ENCODE measurements at regions not wholly inside any gene's neighbourhood (a gene's known extent, or its start where the extent isn't known, plus 50 kb on each side); places are given as distances from the start of the nearest gene placed in this dataset.

GRCh38 chr2:129004940-129005490 lies 686.3 kb upstream of the HS6ST1 start:
- no peak for ATAC-seq
- no peak for TF ChIP-seq EZH2phosphoT487 (IDR thresholded peaks at IDR 0.05; ENCODE audit: borderline replicate concordance, low read length)
- no peak for TF ChIP-seq CTCF (conservative IDR thresholded peaks at IDR 0.05; ENCODE audit: low read depth, low read length)
- TF ChIP-seq EZH2 (IDR thresholded peaks at IDR 0.05; ENCODE audit: low read length, unreplicated experiment), result no peak
- no peaks in the 10 kb centered on the region for H3F3A ChIP-seq (ENCODE audit: low read length, unreplicated experiment)
- CTCF ChIA-PET, result no interaction called here
- no TSS peak for BruUV-seq (replicated peaks)
- no peak for DNase-seq
- H3K9ac ChIP-seq (ENCODE audit: low read length), result no peak overlapping the region
- no peaks in the 10 kb centered on the region for H3K36me3 ChIP-seq (ENCODE audit: low read depth, low read length)
- POLR2A ChIA-PET (ENCODE audit: unreplicated experiment), result no interaction called here
- H3K27me3 ChIP-seq (ENCODE audit: low read length), result peaks cover 4% of the 10 kb centered on the region; the same call in 1 of the 2 replicates
- intact Hi-C loops (cut with micrococcal nuclease), result no loop called here
- H3K4me3 ChIP-seq (ENCODE audit: low read length), result no peak overlapping the region
- H3K27ac ChIP-seq (ENCODE audit: low read length), result no peak overlapping the region
- no peak overlapping the region for H3K4me2 ChIP-seq (ENCODE audit: low read length)
- no peaks in the 10 kb centered on the region for H3K9me2 ChIP-seq (replicated peaks; ENCODE audit: low read length)
- no peaks in the 10 kb centered on the region for H4K20me1 ChIP-seq (ENCODE audit: low read length)
- H3K9me3 ChIP-seq (ENCODE audit: low read length), result no peaks in the 10 kb centered on the region
- H3K4me1 ChIP-seq (ENCODE audit: insufficient read depth, low read length), result no peaks in the 10 kb centered on the region
- H2AFZ ChIP-seq (ENCODE audit: low read length), result no peak overlapping the region
- H3K79me2 ChIP-seq (ENCODE audit: low read length), result no peaks in the 10 kb centered on the region

GRCh38 chr2:129006135-129006886 lies 687.6 kb upstream of the HS6ST1 start:
- Histone ChIP-seq H3K9ac (ENCODE audit: low read length) (no peak overlapping the region), H4K20me1 (ENCODE audit: low read length) (no peaks in the 10 kb centered on the region), H3K4me2 (ENCODE audit: low read length) (no peak overlapping the region), H3K27ac (ENCODE audit: low read length) (no peak overlapping the region), H3K9me2 (replicated peaks; ENCODE audit: low read length) (no peaks in the 10 kb centered on the region), H3K4me1 (ENCODE audit: insufficient read depth, low read length) (no peaks in the 10 kb centered on the region), H3K27me3 (ENCODE audit: low read length) (no peaks in the 10 kb centered on the region), H3K79me2 (ENCODE audit: low read length) (no peaks in the 10 kb centered on the region), H2AFZ (ENCODE audit: low read length) (no peak overlapping the region), H3K36me3 (ENCODE audit: low read depth, low read length) (no peaks in the 10 kb centered on the region), H3F3A (ENCODE audit: low read length, unreplicated experiment) (no peaks in the 10 kb centered on the region), H3K9me3 (ENCODE audit: low read length) (no peaks in the 10 kb centered on the region), H3K4me3 (ENCODE audit: low read length) (no peak overlapping the region)
- ChIA-PET POLR2A (ENCODE audit: unreplicated experiment) (no interaction called here), CTCF (no interaction called here)
- BruUV-seq (replicated peaks), result no TSS peak
- TF ChIP-seq EZH2phosphoT487 (IDR thresholded peaks at IDR 0.05; ENCODE audit: borderline replicate concordance, low read length) (no peak), EZH2 (IDR thresholded peaks at IDR 0.05; ENCODE audit: low read length, unreplicated experiment) (no peak), CTCF (conservative IDR thresholded peaks at IDR 0.05; ENCODE audit: low read depth, low read length) (no peak)
- intact Hi-C loops (cut with micrococcal nuclease), result no loop called here
- DNase-seq (no peak), ATAC-seq (no peak)

- Histone ChIP-seq H3K9ac (ENCODE audit: low read length) (no peak overlapping the region), H3K4me3 (ENCODE audit: low read length) (no peak overlapping the region), H4K20me1 (ENCODE audit: low read length) (no peaks in the 10 kb centered on the region), H3K79me2 (ENCODE audit: low read length) (no peaks in the 10 kb centered on the region), H3K27me3 (ENCODE audit: low read length) (no peaks in the 10 kb centered on the region), H2AFZ (ENCODE audit: low read length) (no peak overlapping the region), H3K36me3 (ENCODE audit: low read depth, low read length) (no peaks in the 10 kb centered on the region), H3K9me3 (ENCODE audit: low read length) (no peaks in the 10 kb centered on the region), H3K4me2 (ENCODE audit: low read length) (no peak overlapping the region), H3K9me2 (replicated peaks; ENCODE audit: low read length) (no peaks in the 10 kb centered on the region), H3F3A (ENCODE audit: low read length, unreplicated experiment) (no peaks in the 10 kb centered on the region), H3K4me1 (ENCODE audit: insufficient read depth, low read length) (no peaks in the 10 kb centered on the region), H3K27ac (ENCODE audit: low read length) (no peak overlapping the region)
- CTCF ChIA-PET, result no interaction called here
- intact Hi-C loops (cut with micrococcal nuclease), result no loop called here
- DNase-seq (no peak), ATAC-seq (no peak)
- POLR2A ChIA-PET (ENCODE audit: unreplicated experiment), result no interaction called here
- no peak for TF ChIP-seq EZH2phosphoT487 (IDR thresholded peaks at IDR 0.05; ENCODE audit: borderline replicate concordance, low read length)
- TF ChIP-seq EZH2 (IDR thresholded peaks at IDR 0.05; ENCODE audit: low read length, unreplicated experiment), result no peak
- no TSS peak for BruUV-seq (replicated peaks)
Observed at GRCh38 chr2:129006901-129007300, 688.2 kb upstream of the HS6ST1 start.
